CD4-positive, alpha-beta T cell treated with Interleukin-12 subunit alpha and Interleukin-12 subunit beta, for 1 hour (primary cell): ENCODE measurements at regions not wholly inside any gene's neighbourhood (a gene's known extent, or its start where the extent isn't known, plus 50 kb on each side); places are given as distances from the start of the nearest gene placed in this dataset.
A peak's percentile ranks its signal among the peaks of the same experiment; 100 is the strongest.
"Not testable (repeated sequence)": the region's sequence is repeated elsewhere in the genome, so short reads cannot be mapped to it uniquely, and the experiment has no call there.

Experiments used
- DNase-seq: peaks from one replicate; pipeline ENCODE4 v3.0.0-alpha.2; 2020

DNA sequence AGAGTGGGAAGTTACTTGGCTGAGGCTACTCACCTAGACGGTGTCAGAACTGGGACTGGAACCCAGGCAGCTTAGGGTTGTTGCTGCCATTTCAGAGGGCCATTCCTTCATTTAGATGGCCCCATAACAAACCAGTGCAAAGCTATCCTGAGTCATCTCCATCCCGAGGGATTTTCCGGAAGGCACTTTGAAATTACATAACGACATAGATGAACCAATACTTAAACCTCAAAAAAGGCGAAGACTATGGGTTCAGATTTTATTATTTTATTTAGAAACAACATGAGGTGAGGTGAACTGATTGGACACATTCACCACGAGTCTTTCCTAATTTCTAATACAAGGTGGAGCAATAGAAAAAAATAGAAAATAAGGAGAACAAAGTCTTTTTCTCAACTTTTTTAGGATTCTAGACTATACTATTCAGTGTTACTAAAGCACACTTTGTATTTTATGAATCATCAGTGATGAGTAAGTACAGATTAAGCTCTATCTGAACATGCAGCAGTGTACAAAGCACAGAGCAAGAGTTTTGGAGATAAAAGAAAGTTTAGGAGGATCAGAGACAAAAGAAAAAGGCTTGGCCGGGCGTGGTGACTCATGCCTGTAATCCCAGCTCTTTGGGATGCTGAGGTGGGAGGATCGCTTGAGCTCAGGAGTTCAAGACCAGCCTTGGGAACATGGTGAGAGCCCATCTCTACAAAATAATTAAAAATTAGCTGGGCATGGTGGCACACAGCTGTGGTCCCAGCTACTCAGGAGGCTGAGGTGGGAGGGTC, 79.5 kb upstream of the SVIL start:
- DNase-seq, result no peak

- no peak for DNase-seq
Observed at GRCh38 chr10:29713450-29713849, 78.7 kb upstream of the SVIL start.

DNA sequence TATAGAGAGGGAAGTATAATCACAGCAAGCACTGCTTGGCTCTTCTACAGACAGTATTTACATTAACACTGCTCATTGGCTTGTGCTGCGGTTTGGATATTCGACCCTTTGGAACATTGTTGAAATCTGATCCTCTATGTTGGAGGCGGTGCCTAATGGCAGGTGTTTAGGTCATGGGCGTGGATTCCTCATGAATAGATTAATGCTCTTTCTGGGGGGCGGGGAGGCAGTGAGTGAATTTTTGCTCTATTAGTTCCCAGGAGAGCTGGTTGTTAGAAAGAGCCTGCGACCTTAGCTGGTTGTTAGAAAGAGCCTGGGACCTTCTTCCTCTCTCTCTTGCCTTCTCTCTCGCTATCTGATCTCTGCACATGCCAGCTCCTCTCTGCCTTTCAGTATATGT, 77.3 kb upstream of the SVIL start:
- no peak for DNase-seq

- DNase-seq, result no peak
Observed at GRCh38 chr10:29710128-29710527, 75.4 kb upstream of the SVIL start.

DNA sequence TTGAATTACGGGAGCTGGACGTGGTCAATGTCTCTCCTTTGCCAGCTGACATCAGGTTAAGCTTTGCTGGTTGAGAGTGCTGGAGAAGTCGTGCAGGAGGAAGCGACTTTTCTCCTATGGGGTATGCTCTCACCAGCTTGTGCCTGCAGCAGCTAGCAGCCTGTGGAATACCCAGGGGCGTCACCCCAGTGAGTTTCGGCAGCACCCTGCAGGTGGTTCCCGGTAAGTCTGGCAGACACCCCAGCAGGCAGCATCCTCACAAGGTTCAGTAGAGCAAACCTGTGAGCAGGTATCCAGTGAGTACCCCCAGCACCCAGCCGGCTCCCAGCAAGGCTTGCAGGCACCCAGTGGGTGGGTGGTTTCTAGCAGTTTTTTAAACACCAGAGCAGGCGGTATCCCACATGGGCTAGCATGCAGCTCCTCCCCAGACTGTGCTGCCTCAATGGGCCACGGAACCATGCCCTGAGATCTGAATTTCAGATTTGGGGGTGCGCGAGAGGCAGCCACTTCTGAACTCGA, 74.8 kb upstream of the SVIL start:
- DNase-seq, result no peak

- DNase-seq, result no peak
Observed at GRCh38 chr10:29703271-29703670, 68.5 kb upstream of the SVIL start.

DNA sequence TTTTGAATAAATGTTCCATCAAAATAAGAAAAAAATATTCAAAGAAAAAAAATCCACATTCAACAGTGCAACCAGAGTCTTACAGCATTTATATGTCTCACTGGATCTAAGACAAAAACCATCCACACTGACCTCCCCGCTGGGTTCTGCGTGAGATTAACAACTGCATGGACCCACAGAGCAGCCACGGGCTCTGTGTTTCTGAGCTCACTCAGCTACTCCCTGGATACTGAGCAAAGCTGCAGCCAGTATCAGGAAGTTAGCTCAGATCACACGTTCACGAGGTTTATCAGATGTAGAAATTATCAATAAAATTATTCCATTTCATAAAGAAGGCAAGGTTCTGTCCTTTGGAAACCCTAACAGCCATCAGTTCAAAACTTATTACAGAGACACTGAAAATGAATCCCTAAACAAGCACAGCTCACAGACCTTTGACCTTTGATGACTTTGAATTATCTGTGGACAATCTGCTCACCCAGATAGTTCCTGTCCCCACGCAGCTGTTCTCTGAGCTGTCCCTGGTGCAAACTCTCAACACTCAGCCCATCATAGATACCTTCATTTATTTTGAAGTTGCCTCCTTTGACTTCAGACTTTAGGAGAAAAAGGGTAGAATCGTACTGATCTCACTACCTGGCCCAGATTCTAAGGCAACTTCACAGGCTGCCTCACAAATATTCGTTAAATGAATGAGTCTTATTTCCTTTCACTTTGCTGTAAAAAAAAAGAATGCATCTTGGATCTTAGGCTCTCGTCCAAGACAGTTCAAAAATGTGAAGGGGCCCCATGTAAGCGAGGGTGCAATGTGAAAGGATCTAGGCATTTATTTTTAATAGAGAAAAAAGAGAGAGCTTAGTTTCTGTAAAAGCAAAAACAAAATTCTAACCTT, 67.7 kb upstream of the SVIL start:
- no peak for DNase-seq

GRCh38 chr10:29701306-29701705, 66.5 kb upstream of the SVIL start:
- no peak for DNase-seq

DNA sequence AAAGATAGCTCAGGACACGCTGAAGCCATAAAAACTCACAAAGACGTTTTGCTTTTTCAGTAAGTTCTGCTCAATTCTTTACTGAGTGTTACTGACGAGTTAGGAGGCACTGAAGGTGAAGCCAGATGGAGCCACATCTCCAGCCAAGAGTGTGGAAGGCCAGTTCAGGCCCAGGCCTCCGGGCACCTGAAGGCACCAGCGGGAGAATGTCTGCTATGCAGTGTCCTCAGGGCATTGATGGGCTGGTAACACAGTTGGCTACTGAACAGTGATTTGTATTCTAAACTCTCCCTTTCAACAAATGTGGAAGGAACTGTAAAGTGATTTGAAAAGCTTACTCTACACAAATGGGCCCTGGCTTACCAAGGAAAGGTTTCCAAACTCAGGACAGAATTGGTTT, 64.8 kb upstream of the SVIL start:
- DNase-seq, result no peak

DNA sequence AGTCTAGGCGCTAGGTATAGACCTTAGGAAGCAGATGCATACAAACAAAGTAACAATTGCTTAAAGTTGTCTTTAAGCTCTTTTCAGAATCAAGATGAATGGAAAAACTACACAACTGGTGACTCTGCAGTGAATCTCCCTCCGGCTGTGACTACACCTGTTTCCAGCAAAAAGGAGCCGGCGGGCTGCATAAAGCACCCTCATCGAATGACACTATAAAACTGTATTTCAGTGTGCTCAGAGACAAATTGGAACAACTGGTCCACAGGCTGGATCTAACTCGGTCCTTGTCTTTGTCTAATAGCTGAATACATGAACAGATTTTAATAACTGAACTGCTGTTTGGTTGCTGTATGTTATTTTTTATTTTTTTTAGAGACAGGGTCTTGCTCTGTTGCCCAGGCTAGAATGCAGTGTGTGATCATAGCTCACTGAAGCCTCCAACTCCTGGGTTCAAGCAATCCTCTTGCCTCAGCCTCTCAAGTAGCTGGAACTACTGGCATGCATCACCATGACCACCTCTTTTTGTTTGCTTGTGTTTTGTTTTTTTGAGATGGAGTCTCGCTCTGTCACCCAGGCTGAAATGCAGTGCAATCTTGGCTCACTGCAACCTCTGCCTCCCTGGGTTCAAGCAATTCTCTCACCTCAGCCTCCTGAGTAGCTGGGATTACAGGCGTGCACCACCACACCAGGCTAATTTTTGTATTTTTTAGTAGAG, 64.2 kb upstream of the SVIL start:
- no peak for DNase-seq

GRCh38 chr10:29696581-29696980, 61.8 kb upstream of the SVIL start:
- not testable (repeated sequence) for DNase-seq

DNA sequence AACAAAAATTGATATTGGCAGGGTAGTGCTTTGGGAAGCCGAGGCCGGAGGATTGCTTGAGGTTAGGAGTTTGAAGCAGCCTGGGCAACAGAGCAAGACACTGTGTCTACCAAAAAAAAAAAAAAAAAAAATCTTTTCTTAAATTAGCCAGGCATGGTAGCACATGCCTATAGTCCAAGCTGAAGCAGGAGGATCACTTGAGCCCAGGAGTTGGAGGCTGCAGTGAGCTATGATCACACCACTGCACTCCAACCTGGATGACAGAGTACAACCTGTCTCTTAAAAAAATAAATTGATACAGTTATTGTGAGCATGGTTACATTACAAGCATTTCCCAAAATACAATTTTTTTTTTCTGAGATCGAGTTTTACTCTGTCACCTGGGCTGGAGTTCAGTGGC, 59.4 kb upstream of the SVIL start:
- no peak for DNase-seq

GRCh38 chr10:29692121-29692539, 57.4 kb upstream of the SVIL start:
- DNase-seq, result no peak

DNA sequence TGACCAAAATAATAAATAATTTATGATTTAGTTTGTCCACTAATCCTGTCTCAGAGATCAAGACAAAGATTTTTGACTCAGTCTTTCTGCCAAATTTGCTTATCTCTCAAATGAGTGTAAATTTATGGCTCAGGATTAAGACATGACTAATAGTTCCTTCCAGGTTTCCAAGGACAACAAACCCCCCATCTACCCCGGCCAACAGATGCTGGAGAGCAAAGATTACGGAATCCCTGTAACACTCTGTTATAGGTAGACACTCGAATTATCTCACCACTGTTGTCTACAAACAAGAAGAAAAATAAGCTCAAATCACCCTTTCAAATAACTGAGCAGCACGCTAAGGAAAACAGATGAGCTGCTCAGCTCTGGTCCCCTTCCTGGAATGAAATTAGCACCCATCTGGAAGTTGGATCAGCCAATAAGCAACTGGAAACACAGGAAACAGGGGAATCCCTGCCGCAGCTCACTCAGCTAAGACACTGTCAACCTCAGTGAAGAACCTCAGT, 56.8 kb upstream of the SVIL start:
- DNase-seq, result no peak

GRCh38 chr10:29689001-29689400, 54.2 kb upstream of the SVIL start:
- DNase-seq, result peak; percentile 15

- DNase-seq, result no peak
Observed at GRCh38 chr10:29688230-29688661, 53.5 kb upstream of the SVIL start.

DNA sequence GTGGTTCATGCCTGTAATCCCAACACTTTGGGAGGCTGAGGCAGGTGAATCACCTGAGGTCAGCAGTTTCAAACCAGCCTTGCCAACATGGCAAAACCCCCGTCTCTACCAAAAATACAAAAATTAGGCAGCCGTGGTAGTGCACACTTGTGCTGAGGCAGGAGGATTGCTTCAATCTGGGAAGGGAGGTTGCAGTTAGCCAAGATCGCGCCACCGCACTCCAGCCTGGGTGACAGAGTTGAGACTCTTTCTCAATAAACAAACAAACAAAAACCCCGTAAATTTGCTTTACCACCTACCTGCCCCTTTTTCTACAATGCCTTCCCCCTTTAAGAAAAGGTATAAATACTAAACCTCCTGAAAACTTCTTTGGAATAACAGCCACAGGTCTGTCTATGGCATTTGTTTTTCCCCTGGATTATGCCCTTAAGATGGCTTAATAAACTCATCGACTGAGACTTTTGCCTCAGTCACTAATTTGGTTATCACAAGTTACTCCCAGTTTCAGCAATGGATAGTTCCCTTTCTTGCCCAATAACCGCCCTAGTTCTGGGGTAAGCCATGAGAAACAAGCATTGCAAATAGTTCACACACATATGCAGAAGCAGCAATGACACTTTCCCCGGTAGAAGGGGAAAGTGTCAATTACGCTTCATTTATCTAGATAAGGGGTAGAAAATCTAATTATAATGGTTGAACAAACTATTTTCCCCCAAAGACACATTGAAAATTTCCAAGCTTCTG, 52.8 kb upstream of the SVIL start:
- DNase-seq, result no peak

- DNase-seq, result no peak
Observed at GRCh38 chr10:29685506-29685905, 50.7 kb upstream of the SVIL start.
